ENCODE measurements at regions not wholly inside any gene's neighbourhood (a gene's known extent, or its start where the extent isn't known, plus 50 kb on each side); places are given as distances from the start of the nearest gene placed in this dataset.

DNA sequence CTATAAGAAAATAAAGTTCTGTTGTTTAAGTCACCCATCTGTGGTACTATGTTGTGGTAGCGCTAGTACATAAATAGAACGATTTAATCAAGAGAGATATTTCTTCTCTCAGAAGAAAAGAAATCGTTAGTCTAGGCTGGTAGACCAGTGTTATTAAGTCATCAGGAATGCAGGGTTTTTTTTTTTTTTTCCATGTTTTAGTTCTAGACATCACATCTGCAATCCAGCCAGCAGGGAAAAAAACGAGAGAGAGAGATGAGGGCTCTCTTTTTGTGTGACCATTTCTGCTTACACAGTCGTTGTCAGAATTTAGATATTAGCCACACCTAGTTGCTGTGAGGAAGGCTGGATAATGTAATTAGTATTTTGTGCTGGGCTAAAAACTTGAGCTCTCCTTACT lies 417.4 kb downstream of the TMA16 start:
- BruUV-seq (replicated peaks) = no TSS peak
- H3K4me1 ChIP-seq (ENCODE audit: insufficient read depth, low read length, poor library complexity, severe bottlenecking) = no peaks in the 10 kb centered on the region

DNA sequence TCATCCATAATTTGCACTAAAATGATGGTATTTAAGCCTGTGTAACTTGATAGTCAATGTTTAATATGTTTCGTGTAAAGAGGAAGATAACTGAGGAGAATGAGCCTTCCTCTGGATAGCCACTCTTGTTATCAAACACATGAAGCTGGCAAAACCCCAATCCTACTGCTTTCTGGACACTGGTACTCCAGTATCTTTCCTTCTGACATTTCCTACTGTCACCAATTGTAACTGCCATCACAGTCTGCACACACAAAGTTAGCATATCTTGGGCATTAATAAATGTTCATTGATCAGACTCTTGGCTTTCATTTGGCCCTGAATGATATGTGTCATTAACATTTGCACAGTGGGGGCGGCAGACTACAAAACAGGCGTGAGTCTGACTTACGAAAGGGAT lies 419.1 kb downstream of the TMA16 start:
- Histone ChIP-seq H3K4me3 (ENCODE audit: low read depth, low read length, poor library complexity, severe bottlenecking) (no peak overlapping the region), H3K4me1 (ENCODE audit: insufficient read depth, low read length, poor library complexity, severe bottlenecking) (no peaks in the 10 kb centered on the region), H3K9me2 (ENCODE audit: insufficient read depth, low read length) (no peaks in the 10 kb centered on the region), H3K79me2 (ENCODE audit: insufficient read depth, low read depth, low read length) (no peaks in the 10 kb centered on the region), H4K20me1 (ENCODE audit: insufficient read depth, low read length) (no peaks in the 10 kb centered on the region), H3K9me3 (ENCODE audit: low read length) (no peaks in the 10 kb centered on the region), H3K36me3 (ENCODE audit: insufficient read depth, low read length) (no peaks in the 10 kb centered on the region), H2AFZ (ENCODE audit: low read length) (no peak overlapping the region), H3K4me2 (ENCODE audit: low read length) (no peak overlapping the region), H3K27ac (ENCODE audit: low read depth, low read length, poor library complexity, severe bottlenecking) (no peak overlapping the region)
- POLR2A ChIA-PET = interaction anchor here (0.6 kb wide), 1 partner anchor 50 kb away, joined by 3 read pairs; no protein-coding TSS in a partner anchor
- CTCF ChIA-PET (ENCODE audit: unreplicated experiment) = no interaction called here
- no TSS peak for BruUV-seq (replicated peaks)
- TF ChIP-seq EZH2phosphoT487 (IDR thresholded peaks at IDR 0.05; ENCODE audit: borderline replicate concordance, low read depth, low read length) = no peak
- TF ChIP-seq, protein P1, sequence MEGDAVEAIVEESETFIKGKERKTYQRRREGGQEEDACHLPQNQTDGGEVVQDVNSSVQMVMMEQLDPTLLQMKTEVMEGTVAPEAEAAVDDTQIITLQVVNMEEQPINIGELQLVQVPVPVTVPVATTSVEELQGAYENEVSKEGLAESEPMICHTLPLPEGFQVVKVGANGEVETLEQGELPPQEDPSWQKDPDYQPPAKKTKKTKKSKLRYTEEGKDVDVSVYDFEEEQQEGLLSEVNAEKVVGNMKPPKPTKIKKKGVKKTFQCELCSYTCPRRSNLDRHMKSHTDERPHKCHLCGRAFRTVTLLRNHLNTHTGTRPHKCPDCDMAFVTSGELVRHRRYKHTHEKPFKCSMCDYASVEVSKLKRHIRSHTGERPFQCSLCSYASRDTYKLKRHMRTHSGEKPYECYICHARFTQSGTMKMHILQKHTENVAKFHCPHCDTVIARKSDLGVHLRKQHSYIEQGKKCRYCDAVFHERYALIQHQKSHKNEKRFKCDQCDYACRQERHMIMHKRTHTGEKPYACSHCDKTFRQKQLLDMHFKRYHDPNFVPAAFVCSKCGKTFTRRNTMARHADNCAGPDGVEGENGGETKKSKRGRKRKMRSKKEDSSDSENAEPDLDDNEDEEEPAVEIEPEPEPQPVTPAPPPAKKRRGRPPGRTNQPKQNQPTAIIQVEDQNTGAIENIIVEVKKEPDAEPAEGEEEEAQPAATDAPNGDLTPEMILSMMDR (conservative IDR thresholded peaks at IDR 0.05; ENCODE audit: low read length) = no peak
- intact Hi-C loops (cut with micrococcal nuclease; ENCODE audit: unreplicated experiment) = loop anchor here (10.0 kb wide), 1 partner anchor 359 kb away; no protein-coding TSS in a partner anchor
- no peak for DNase-seq (ENCODE audit: low spot score)

More for the DNA sequence above, 417.4 kb downstream of the TMA16 start:
- Histone ChIP-seq H3K79me2 (ENCODE audit: insufficient read depth, low read depth, low read length) (no peaks in the 10 kb centered on the region), H3K9me3 (ENCODE audit: low read length) (no peaks in the 10 kb centered on the region), H3K27ac (ENCODE audit: low read depth, low read length, poor library complexity, severe bottlenecking) (no peak overlapping the region), H3K4me2 (ENCODE audit: low read length) (no peak overlapping the region), H4K20me1 (ENCODE audit: insufficient read depth, low read length) (no peaks in the 10 kb centered on the region), H3K4me3 (ENCODE audit: low read depth, low read length, poor library complexity, severe bottlenecking) (no peak overlapping the region), H3K36me3 (ENCODE audit: insufficient read depth, low read length) (no peaks in the 10 kb centered on the region), H2AFZ (ENCODE audit: low read length) (no peak overlapping the region), H3K9me2 (ENCODE audit: insufficient read depth, low read length) (no peaks in the 10 kb centered on the region)
- intact Hi-C loops (cut with micrococcal nuclease; ENCODE audit: unreplicated experiment) = loop anchor here (10.0 kb wide), 1 partner anchor 357 kb away; no protein-coding TSS in a partner anchor
- ChIA-PET POLR2A (interaction anchor here (0.6 to 2.1 kb wide), 2 partner anchors 11 to 44 kb away, joined by 3 to 4 read pairs; no protein-coding TSS in a partner anchor), CTCF (ENCODE audit: unreplicated experiment) (no interaction called here)
- no peak for TF ChIP-seq EZH2phosphoT487 (IDR thresholded peaks at IDR 0.05; ENCODE audit: borderline replicate concordance, low read depth, low read length)
- TF ChIP-seq, protein P1 (conservative IDR thresholded peaks at IDR 0.05; ENCODE audit: low read length) = no peak
- DNase-seq (ENCODE audit: low spot score) = no peak

DNA sequence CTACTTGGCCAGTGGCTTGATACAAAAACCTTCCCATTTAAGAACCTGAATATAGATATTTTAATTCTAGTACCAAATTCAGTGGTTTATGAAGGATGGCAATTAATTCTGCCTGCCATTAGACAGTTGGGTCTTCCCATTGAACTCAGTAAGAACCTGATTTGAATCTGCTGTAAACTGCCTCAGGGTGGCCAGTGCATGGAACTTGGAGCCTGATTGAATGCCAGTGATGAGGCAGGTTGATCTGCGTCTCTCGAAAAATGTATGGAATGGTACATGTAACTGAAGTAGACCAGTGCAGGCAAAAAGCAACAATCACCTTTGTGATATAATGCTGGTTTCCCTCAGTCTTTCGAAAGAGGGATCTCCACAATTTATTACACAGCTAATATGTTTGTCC lies 421.4 kb downstream of the TMA16 start:
- BruUV-seq (replicated peaks) = no TSS peak
- H4K20me1 ChIP-seq (ENCODE audit: insufficient read depth, low read length) = no peaks in the 10 kb centered on the region
- no peaks in the 10 kb centered on the region for H3K9me3 ChIP-seq (ENCODE audit: low read length)
- H3K9me2 ChIP-seq (ENCODE audit: insufficient read depth, low read length) = no peaks in the 10 kb centered on the region
- H3K4me3 ChIP-seq (ENCODE audit: low read depth, low read length, poor library complexity, severe bottlenecking) = no peak overlapping the region
- ChIA-PET CTCF (ENCODE audit: unreplicated experiment) (no interaction called here), POLR2A (no interaction called here)
- H3K36me3 ChIP-seq (ENCODE audit: insufficient read depth, low read length) = no peaks in the 10 kb centered on the region
- intact Hi-C loops (cut with micrococcal nuclease; ENCODE audit: unreplicated experiment) = loop anchor here (10.0 kb wide), 1 partner anchor 361 kb away; no protein-coding TSS in a partner anchor
- no peak overlapping the region for H2AFZ ChIP-seq (ENCODE audit: low read length)
- no peak for TF ChIP-seq EZH2phosphoT487 (IDR thresholded peaks at IDR 0.05; ENCODE audit: borderline replicate concordance, low read depth, low read length)
- TF ChIP-seq, protein P1 (conservative IDR thresholded peaks at IDR 0.05; ENCODE audit: low read length) = no peak
- no peaks in the 10 kb centered on the region for H3K4me1 ChIP-seq (ENCODE audit: insufficient read depth, low read length, poor library complexity, severe bottlenecking)
- H3K4me2 ChIP-seq (ENCODE audit: low read length) = no peak overlapping the region
- no peak for DNase-seq (ENCODE audit: low spot score)
- no peaks in the 10 kb centered on the region for H3K79me2 ChIP-seq (ENCODE audit: insufficient read depth, low read depth, low read length)
- no peak overlapping the region for H3K27ac ChIP-seq (ENCODE audit: low read depth, low read length, poor library complexity, severe bottlenecking)

All from OCI-LY7 (cell line).